Liver (tissue), 3 donors: ENCODE measurements at regions not wholly inside any gene's neighbourhood (a gene's known extent, or its start where the extent isn't known, plus 50 kb on each side); places are given as distances from the start of the nearest gene placed in this dataset.

Experiments used
- EGR1 ChIP-seq, 2 donors: IDR thresholded peaks; 2 replicates each; pipeline ENCODE4 v1.6.1; 2016 to 2018; ENCODE audit warnings: antibody characterized with exemption in 2 of 2, low read depth in 2 of 2
- TF ChIP-seq, protein P1 (sequence below): fragments of 150-350 bp; IDR thresholded peaks from 2 replicates; pipeline ENCODE4 v1.5.1; 2017; ENCODE audit warnings: improper control_type of control experiment, low read depth, low read length; ENCODE audit not compliant: missing input control
- donor health status: healthy.
- donor health status: healthy.

DNA sequence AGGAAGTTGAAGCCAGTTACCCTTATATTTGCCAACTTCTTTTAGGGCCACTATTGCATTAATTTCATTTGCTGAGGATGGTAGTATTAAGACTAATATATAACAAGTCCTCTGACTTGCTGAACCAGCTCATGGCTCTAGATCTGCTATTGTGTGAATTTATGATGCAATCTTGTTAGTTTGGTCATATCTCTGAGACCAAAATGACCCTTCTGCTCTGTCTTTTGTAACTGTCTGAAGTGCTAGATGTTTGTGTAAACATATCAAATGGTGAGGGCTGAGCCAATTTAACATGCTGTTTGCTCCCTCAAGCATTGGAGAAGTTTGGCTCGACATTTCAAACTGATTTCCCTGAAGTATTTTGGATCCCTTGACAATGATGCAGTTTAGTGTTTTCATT, 106.9 kb upstream of the PTGFR start:
- TF ChIP-seq, protein P1, sequence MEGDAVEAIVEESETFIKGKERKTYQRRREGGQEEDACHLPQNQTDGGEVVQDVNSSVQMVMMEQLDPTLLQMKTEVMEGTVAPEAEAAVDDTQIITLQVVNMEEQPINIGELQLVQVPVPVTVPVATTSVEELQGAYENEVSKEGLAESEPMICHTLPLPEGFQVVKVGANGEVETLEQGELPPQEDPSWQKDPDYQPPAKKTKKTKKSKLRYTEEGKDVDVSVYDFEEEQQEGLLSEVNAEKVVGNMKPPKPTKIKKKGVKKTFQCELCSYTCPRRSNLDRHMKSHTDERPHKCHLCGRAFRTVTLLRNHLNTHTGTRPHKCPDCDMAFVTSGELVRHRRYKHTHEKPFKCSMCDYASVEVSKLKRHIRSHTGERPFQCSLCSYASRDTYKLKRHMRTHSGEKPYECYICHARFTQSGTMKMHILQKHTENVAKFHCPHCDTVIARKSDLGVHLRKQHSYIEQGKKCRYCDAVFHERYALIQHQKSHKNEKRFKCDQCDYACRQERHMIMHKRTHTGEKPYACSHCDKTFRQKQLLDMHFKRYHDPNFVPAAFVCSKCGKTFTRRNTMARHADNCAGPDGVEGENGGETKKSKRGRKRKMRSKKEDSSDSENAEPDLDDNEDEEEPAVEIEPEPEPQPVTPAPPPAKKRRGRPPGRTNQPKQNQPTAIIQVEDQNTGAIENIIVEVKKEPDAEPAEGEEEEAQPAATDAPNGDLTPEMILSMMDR, result no peak
- TF ChIP-seq EGR1 (IDR thresholded peaks at IDR 0.05; ENCODE audit: low read depth in 2 of 2), result no peak
